Uterus (tissue), 2 donors: ENCODE measurements at regions not wholly inside any gene's neighbourhood (a gene's known extent, or its start where the extent isn't known, plus 50 kb on each side); places are given as distances from the start of the nearest gene placed in this dataset.

Experiments used
- POLR2A ChIP-seq, 2 donors: fragments of 450-650 bp; IDR thresholded peaks; one replicate each; pipeline ENCODE4 v1.6.1; 2016; ENCODE audit warnings: antibody characterized with exemption in 2 of 2, mild to moderate bottlenecking in 1 of 2, moderate library complexity in 1 of 2
- TF ChIP-seq, protein P1 (sequence below), 4 experiments: fragments of 200-600 bp in 2 of 4; fragments of 450-650 bp in 2 of 4; sonication (generic) in 2 of 4; IDR thresholded peaks; one replicate each; pipeline ENCODE4 v1.5.1; 2016 to 2019; ENCODE audit warnings: antibody characterized with exemption in 4 of 4, mild to moderate bottlenecking in 2 of 4, moderate library complexity in 1 of 4

DNA sequence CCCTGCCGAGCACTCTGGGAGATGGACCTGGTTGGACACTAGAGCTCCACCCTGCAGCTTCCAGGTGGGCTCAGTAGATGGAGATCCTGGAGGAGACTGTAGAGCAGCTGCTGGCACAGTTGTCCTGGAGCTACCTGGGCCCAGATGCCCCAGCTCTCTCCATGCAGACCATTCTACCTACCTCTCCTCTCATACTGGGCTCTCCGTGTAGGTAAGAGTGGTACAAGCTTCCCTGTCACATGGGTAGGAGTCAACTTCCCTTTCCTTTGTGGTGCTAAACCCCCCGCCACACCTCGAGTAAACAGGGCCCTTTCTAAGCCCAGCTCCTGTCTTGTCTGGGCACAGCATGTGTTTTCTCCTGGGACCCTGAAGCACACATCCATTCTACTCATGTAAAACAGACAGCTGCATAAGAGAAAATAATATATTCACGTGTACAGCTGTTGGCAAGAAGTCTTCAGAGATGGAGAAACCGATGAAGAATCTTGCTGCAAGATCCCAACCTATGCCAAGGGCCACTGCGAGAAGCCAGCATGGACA is 108.1 kb upstream of the DUSP22 start:
- TF ChIP-seq, protein P1, sequence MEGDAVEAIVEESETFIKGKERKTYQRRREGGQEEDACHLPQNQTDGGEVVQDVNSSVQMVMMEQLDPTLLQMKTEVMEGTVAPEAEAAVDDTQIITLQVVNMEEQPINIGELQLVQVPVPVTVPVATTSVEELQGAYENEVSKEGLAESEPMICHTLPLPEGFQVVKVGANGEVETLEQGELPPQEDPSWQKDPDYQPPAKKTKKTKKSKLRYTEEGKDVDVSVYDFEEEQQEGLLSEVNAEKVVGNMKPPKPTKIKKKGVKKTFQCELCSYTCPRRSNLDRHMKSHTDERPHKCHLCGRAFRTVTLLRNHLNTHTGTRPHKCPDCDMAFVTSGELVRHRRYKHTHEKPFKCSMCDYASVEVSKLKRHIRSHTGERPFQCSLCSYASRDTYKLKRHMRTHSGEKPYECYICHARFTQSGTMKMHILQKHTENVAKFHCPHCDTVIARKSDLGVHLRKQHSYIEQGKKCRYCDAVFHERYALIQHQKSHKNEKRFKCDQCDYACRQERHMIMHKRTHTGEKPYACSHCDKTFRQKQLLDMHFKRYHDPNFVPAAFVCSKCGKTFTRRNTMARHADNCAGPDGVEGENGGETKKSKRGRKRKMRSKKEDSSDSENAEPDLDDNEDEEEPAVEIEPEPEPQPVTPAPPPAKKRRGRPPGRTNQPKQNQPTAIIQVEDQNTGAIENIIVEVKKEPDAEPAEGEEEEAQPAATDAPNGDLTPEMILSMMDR (IDR thresholded peaks at IDR 0.05) = no peak
- no peak for TF ChIP-seq POLR2A (IDR thresholded peaks at IDR 0.05)
